Hypothalamus (tissue), 51 donors: ENCODE measurements at regions not wholly inside any gene's neighbourhood (a gene's known extent, or its start where the extent isn't known, plus 50 kb on each side); places are given as distances from the start of the nearest gene placed in this dataset.
A peak's percentile ranks its signal among the peaks of the same experiment; 100 is the strongest.

Experiments
- DNase-seq, 51 donors: peaks; one replicate each; lab custom pipeline; 2025; lab: John Stamatoyannopoulos, UW

GRCh38 chr1:192713921-192714320 is 78.0 kb downstream of the RGS13 start:
- DNase-seq = no peak

- no peak for DNase-seq
Observed at GRCh38 chr1:192724670-192725069, 84.2 kb upstream of the RGS2 start.

GRCh38 chr1:192726820-192727504 is 81.9 kb upstream of the RGS2 start:
- no peak for DNase-seq

GRCh38 chr1:192729500-192729899 is 79.3 kb upstream of the RGS2 start:
- no peak for DNase-seq

GRCh38 chr1:192730198-192730597 is 78.6 kb upstream of the RGS2 start:
- DNase-seq = no peak

- DNase-seq = no peak
Observed at GRCh38 chr1:192732787-192733186, 76.1 kb upstream of the RGS2 start.

- DNase-seq = no peak
Observed at GRCh38 chr1:192735298-192735915, 73.4 kb upstream of the RGS2 start.

- no peak for DNase-seq
Observed at GRCh38 chr1:192737306-192737705, 71.5 kb upstream of the RGS2 start.

GRCh38 chr1:192739476-192740184 is 69.2 kb upstream of the RGS2 start:
- no peak for DNase-seq

GRCh38 chr1:192740214-192740613 is 68.6 kb upstream of the RGS2 start:
- DNase-seq = no peak

- no peak for DNase-seq
Observed at GRCh38 chr1:192741095-192741494, 67.7 kb upstream of the RGS2 start.

- DNase-seq = no peak
Observed at GRCh38 chr1:192747301-192747700, 61.5 kb upstream of the RGS2 start.

- DNase-seq = no peak
Observed at GRCh38 chr1:192747943-192748342, 60.9 kb upstream of the RGS2 start.

- DNase-seq = no peak
Observed at GRCh38 chr1:192749349-192749748, 59.5 kb upstream of the RGS2 start.

GRCh38 chr1:192751260-192751659 is 57.6 kb upstream of the RGS2 start:
- no peak for DNase-seq

- no peak for DNase-seq
Observed at GRCh38 chr1:192756314-192756713, 52.5 kb upstream of the RGS2 start.

GRCh38 chr1:192756847-192757246 is 52.0 kb upstream of the RGS2 start:
- DNase-seq = peak in 9 of 51 donors; percentile 3 to 48 (median 13)

- DNase-seq = no peak
Observed at GRCh38 chr1:192758492-192758891, 50.3 kb upstream of the RGS2 start.
